Small intestine (tissue), 7 donors: ENCODE measurements at regions not wholly inside any gene's neighbourhood (a gene's known extent, or its start where the extent isn't known, plus 50 kb on each side); places are given as distances from the start of the nearest gene placed in this dataset.
"Not testable (repeated sequence)": the region's sequence is repeated elsewhere in the genome, so short reads cannot be mapped to it uniquely, and the experiment has no call there.

ENCODE experiments used
- DNase-seq, 2 donors: peaks; one replicate each; pipeline versions ENCODE4 v3.0.0 to v3.0.0-alpha.2; 2013
- FAIRE-seq: peaks from 2 replicates; lab custom pipeline; 2012; peaks lifted over from hg19 to GRCh38; lab: Jason Lieb, UNC
- H3K27ac ChIP-seq, 3 donors: one replicate each; pipeline ENCODE4 v1.5.1; 2013; ENCODE audit warnings: low read length in 2 of 3, mild to moderate bottlenecking in 2 of 3, control low read depth in 1 of 3, inconsistent platforms in 1 of 3, low read depth in 1 of 3, moderate library complexity in 1 of 3
- H3K27me3 ChIP-seq, 3 donors: one replicate each; pipeline ENCODE4 v1.6.1; 2013; ENCODE audit warnings: low read length in 3 of 3, inconsistent platforms in 1 of 3; ENCODE audit not compliant: control insufficient read depth in 3 of 3, insufficient read depth in 3 of 3
- H3K36me3 ChIP-seq, 3 donors: one replicate each; pipeline ENCODE4 v1.6.1; 2013; ENCODE audit warnings: low read length in 3 of 3, inconsistent platforms in 1 of 3, low read depth in 1 of 3, mild to moderate bottlenecking in 1 of 3, moderate library complexity in 1 of 3; ENCODE audit not compliant: control insufficient read depth in 3 of 3, insufficient read depth in 2 of 3
- H3K4me1 ChIP-seq, 3 donors: one replicate each; pipeline ENCODE4 v1.6.1; 2013; ENCODE audit warnings: low read length in 2 of 3, inconsistent platforms in 1 of 3, low read depth in 1 of 3, mild to moderate bottlenecking in 1 of 3, moderate library complexity in 1 of 3; ENCODE audit not compliant: control insufficient read depth in 3 of 3, insufficient read depth in 2 of 3
- H3K4me3 ChIP-seq, 3 donors: one replicate each; pipeline ENCODE4 v1.5.1; 2013; ENCODE audit warnings: low read length in 3 of 3, control low read depth in 1 of 3, inconsistent platforms in 1 of 3, low read depth in 1 of 3, mild to moderate bottlenecking in 1 of 3, moderate library complexity in 1 of 3
- H3K9me3 ChIP-seq, 2 donors: one replicate each; pipeline ENCODE4 v1.6.1; 2013; ENCODE audit warnings: low read depth in 1 of 2, low read length in 1 of 2; ENCODE audit not compliant: control insufficient read depth in 2 of 2, insufficient read depth in 1 of 2
- WGBS, 3 donors: extraction: QIAGEN DNeasy Blood & Tissue Kit; methylation state at CpG; one replicate each; pipeline ENCODE4 v1.1.7; 2013; 5-methylcytosine and 5-hydroxymethylcytosine counted together
- donor health status: healthy with polysubstance abuse.
- donor health status: control.
- donor health status: control.
- donor health status: Bipolar disorder and iron deficiency.
- donor health status: healthy.

- not testable (repeated sequence) for H3K4me1 ChIP-seq, H3K27ac ChIP-seq, FAIRE-seq, H3K36me3 ChIP-seq, H3K9me3 ChIP-seq, H3K27me3 ChIP-seq, DNase-seq, H3K4me3 ChIP-seq
- WGBS, 3 donors = 79 to 82% (median 82%) methylated on average over 5 of the region's 5 CpGs
Observed at GRCh38 chr6:67804808-67805207, 830.3 kb upstream of the ADGRB3 start.

GRCh38 chr6:67802771-67803170 is 832.3 kb upstream of the ADGRB3 start:
- no peak for DNase-seq
- H3K27ac ChIP-seq = no peak overlapping the region
- no peak overlapping the region for H3K4me3 ChIP-seq
- no peaks in the 10 kb centered on the region for H3K27me3 ChIP-seq
- H3K4me1 ChIP-seq = no peaks in the 10 kb centered on the region
- H3K9me3 ChIP-seq = peaks cover 0 to 22% of the 10 kb centered on the region in 2 donors
- FAIRE-seq = no peak
- H3K36me3 ChIP-seq = no peaks in the 10 kb centered on the region

- DNase-seq (no peak), FAIRE-seq (no peak)
- Histone ChIP-seq H3K27me3 (no peaks in the 10 kb centered on the region), H3K9me3 (peaks cover 0 to 6% of the 10 kb centered on the region in 2 donors), H3K4me1 (no peaks in the 10 kb centered on the region), H3K27ac (no peak overlapping the region), H3K36me3 (no peaks in the 10 kb centered on the region), H3K4me3 (no peak overlapping the region)
- 40 to 55% (median 50%) methylated on average over 2 of the region's 2 CpGs for WGBS, 3 donors
Observed at GRCh38 chr6:67792996-67793395, 842.1 kb upstream of the ADGRB3 start.

GRCh38 chr6:67790569-67790968 is 844.5 kb upstream of the ADGRB3 start:
- 20 to 46% (median 26%) methylated on average over 1 of the region's 1 CpG for WGBS, 3 donors
- H3K4me3 ChIP-seq = no peak overlapping the region

GRCh38 chr6:67787119-67787518 is 848.0 kb upstream of the ADGRB3 start:
- WGBS, 3 donors = 35 to 56% (median 50%) methylated on average over 1 of the region's 1 CpG
- not testable (repeated sequence) for H3K4me1 ChIP-seq, H3K27me3 ChIP-seq, H3K36me3 ChIP-seq, H3K4me3 ChIP-seq, H3K9me3 ChIP-seq, H3K27ac ChIP-seq, DNase-seq
- peak; percentile 47 for FAIRE-seq

More at GRCh38 chr6:67790569-67790968, 844.5 kb upstream of the ADGRB3 start:
- no peak for FAIRE-seq
- no peaks in the 10 kb centered on the region for H3K4me1 ChIP-seq
- no peak overlapping the region for H3K27ac ChIP-seq
- no peaks in the 10 kb centered on the region for H3K36me3 ChIP-seq
- no peaks in the 10 kb centered on the region for H3K27me3 ChIP-seq
- DNase-seq = no peak
- H3K9me3 ChIP-seq = peaks cover 0 to under 1% of the 10 kb centered on the region in 2 donors

- no peaks in the 10 kb centered on the region for H3K27me3 ChIP-seq
- no peak overlapping the region for H3K27ac ChIP-seq
- no peak for FAIRE-seq
- no peaks in the 10 kb centered on the region for H3K36me3 ChIP-seq
- 72 to 87% (median 74%) methylated on average over 3 of the region's 3 CpGs for WGBS, 3 donors
- H3K4me1 ChIP-seq = no peaks in the 10 kb centered on the region
- DNase-seq = no peak
- no peaks in the 10 kb centered on the region for H3K9me3 ChIP-seq
- H3K4me3 ChIP-seq = no peak overlapping the region
Observed at GRCh38 chr6:67779876-67780275, 855.2 kb upstream of the ADGRB3 start.

- no peaks in the 10 kb centered on the region for H3K4me1 ChIP-seq
- H3K36me3 ChIP-seq = no peaks in the 10 kb centered on the region
- DNase-seq = no peak
- H3K27me3 ChIP-seq = no peaks in the 10 kb centered on the region
- WGBS, 3 donors = 70 to 82% (median 76%) methylated on average over 1 of the region's 1 CpG
- no peak overlapping the region for H3K27ac ChIP-seq
- no peaks in the 10 kb centered on the region for H3K9me3 ChIP-seq
- no peak overlapping the region for H3K4me3 ChIP-seq
- FAIRE-seq = no peak
Observed at GRCh38 chr6:67775333-67775732, 859.7 kb upstream of the ADGRB3 start.

GRCh38 chr6:67768972-67769371 is 866.1 kb upstream of the ADGRB3 start:
- Histone ChIP-seq H3K36me3 (no peaks in the 10 kb centered on the region), H3K4me1 (no peaks in the 10 kb centered on the region), H3K27ac (no peak overlapping the region), H3K27me3 (no peaks in the 10 kb centered on the region), H3K9me3 (no peaks in the 10 kb centered on the region), H3K4me3 (no peak overlapping the region)
- DNase-seq = no peak
- FAIRE-seq = no peak

- not testable (repeated sequence) for H3K27me3 ChIP-seq, DNase-seq, H3K4me3 ChIP-seq, H3K9me3 ChIP-seq, H3K4me1 ChIP-seq, FAIRE-seq, H3K27ac ChIP-seq, H3K36me3 ChIP-seq
- 79 to 83% (median 81%) methylated on average over 4 of the region's 4 CpGs for WGBS, 3 donors
Observed at GRCh38 chr6:67767046-67767822, 867.8 kb upstream of the ADGRB3 start.
